GM21360 (cell line): ENCODE measurements at regions not wholly inside any gene's neighbourhood (a gene's known extent, or its start where the extent isn't known, plus 50 kb on each side); places are given as distances from the start of the nearest gene placed in this dataset.
"Not testable (repeated sequence)": the region's sequence is repeated elsewhere in the genome, so short reads cannot be mapped to it uniquely, and the experiment has no call there.

Source experiments
- ATAC-seq: cut with Tn5 transposase; IDR thresholded peaks from one replicate; pipeline ENCODE4 v1.9.1; 2021; ENCODE audit warnings: mild to moderate bottlenecking, moderate library complexity; ENCODE audit not compliant: unreplicated experiment

DNA sequence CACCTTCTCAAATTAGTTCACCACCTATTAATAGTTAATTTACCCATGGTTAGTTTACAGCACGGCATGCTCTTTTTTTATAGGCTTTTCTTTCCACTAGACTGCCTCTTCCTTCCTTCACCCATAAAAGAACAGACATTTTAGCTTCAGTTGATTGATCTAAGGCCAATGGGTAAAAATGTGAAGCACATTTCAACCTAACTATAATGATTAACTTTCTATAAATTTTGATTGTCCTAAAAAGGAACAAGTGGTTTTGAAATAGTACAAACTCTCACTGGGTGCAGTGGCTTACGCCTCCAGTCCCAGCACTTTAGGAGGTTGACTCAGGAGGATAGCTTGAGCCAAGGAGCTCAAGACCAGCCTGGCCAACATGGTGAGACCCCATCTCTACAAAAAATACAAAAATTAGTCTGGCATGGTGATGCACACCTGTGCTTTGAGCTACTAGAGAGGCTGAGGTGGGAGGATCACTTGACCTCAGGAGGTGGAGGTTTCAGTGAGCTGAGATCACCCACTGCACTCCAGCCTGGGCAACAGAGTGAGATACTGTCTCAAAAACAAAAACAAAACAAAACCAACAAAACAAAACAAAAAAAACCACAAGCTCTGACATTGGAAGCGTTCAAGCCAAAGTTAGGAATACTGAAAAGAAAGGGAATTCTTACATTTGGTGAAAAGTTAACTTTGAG is 89.9 kb upstream of the FAT1 start:
- ATAC-seq = no peak

DNA sequence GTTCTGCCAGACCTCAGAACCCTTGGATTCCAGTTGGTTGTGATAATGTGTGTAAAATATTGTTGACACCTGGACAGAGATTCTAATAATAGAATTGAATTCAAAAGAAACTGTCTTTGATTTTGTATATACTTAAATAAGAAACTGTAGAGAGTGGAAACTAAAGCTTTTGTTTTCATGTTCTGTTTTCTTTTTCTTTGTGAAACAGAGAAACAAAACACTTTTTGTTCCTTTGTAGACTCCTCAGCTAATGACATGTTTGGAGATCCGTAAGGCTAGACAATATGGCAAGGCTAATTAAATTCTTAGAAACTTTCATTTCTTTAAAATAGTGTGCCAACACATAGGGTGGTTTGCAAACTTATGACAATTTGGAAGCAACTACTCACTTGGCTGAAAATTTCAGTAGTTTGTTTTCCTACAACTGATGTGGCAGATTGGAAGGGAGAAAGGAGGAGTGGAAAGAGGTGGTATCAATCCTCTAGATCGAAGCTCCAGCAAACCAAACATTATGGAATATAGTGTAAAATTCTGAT is 90.9 kb upstream of the FAT1 start:
- no peak for ATAC-seq

GRCh38 chr4:186819342-186820086 is 95.9 kb upstream of the FAT1 start:
- ATAC-seq = no peak

GRCh38 chr4:186820391-186820891 is 96.8 kb upstream of the FAT1 start:
- no peak for ATAC-seq

GRCh38 chr4:186823989-186824388 is 100.3 kb upstream of the FAT1 start:
- ATAC-seq = no peak

- ATAC-seq = no peak
These were observed 101.4 kb upstream of the FAT1 start for GRCh38 chr4:186825069-186825468.

DNA sequence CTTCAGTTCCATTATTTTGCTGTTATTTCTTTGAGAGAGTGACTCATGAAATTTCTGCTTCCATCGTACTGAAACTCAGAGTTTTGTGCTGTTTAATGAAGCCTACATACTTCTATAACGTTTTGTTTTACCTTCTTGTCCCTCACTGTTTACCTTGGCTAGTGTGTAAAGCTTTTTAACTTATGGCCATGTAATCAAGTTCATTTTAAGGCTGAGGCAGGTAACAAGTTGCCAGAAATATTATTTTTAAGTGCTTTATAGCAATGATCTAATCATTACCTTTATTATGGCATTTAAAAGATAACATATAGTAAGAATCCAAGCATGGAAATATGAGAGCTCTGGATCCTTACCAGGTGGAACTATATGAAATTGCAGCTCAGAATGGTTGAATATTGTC is 102.3 kb upstream of the FAT1 start:
- ATAC-seq = no peak

DNA sequence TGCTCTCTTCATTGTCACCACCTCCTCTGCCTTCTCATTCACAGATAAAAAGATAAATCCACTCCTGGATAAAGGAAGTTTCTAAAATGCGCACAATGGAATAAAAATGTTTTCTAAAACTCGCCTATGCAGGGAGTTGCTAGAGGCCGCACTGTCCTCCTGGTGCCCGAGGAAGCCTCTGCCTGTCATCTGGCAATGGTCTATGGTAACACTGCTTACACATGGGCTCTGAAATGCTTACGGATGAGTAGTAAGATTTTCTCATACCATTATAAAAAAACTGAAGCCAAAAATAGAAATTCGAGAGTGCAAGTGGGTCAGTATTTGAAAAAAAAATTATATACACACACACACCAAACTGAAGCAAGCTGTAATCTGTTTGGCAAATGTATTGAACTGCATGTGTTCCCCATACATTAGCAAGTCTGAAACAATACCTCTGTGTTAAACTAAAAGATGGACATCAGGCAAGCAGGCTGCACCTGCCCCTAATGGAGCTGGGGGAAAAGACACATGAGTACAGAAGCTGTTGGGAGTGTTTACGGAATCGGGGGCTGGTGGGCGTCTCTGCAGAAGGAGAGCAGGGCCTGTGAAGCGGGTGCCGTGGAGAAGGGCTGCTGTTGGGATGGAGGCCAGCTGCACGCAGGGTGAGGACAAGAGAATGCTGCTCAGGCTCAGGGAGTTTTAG is 103.3 kb upstream of the FAT1 start:
- ATAC-seq = no peak

DNA sequence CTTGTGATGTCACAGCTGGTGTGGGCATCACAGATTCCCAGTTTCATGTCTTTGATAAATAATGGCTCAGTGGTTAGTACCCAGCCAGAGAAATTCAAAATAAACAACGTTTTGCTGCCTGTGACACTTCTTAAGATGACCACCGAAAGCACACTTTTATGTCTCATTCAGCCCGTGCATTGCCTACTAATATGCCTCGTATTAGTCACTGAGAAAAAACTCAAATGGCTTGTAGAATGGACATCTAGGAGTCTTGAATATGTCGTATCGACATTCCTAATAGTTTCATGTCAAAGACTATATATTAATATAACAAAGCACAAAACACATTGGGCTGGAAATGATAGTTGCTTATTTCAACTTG is 103.9 kb upstream of the FAT1 start:
- ATAC-seq = no peak

DNA sequence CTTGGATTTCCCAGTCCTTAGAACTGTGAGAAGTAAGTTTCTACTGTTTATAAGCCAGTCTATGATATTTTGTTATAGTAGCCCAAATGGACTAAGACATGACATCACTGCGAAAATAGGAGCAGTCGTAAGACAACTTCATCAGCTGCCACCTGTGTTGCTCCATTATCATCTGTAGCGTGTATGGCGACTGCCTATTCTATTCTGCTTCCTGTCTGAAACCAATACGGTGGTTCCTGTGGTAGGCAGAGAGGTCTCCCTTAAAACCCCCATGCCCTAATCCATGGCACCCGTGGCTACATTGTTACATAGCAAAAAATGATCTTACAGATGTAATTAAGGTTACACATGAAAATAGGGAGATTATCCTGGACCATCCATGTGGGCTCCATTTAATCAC is 105.4 kb upstream of the FAT1 start:
- no peak for ATAC-seq

- ATAC-seq = no peak
These were observed 106.2 kb upstream of the FAT1 start for GRCh38 chr4:186829740-186830449.

GRCh38 chr4:186831574-186831973 is 107.9 kb upstream of the FAT1 start:
- no peak for ATAC-seq

- no peak for ATAC-seq
These were observed 109.2 kb upstream of the FAT1 start for GRCh38 chr4:186832906-186833305.

DNA sequence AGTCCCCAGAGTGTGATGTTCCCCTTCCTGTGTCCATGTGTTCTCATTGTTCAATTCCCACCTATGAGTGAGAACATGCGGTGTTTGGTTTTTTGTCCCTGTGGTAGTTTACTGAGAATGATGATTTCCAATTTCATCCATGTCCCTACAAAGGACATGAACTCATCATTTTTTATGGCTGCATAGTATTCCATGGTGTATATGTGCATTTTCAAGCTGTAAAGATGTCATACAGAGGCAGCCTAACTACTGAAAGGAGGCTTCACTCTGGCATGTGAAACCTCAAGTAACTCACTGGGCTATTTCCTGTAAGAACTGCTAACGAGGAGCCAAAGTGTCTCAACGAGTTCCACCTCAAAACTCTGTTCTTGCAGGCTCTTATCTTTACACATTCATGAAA is 113.8 kb upstream of the FAT1 start:
- not testable (repeated sequence) for ATAC-seq

- ATAC-seq = no peak
These were observed 114.6 kb upstream of the FAT1 start for GRCh38 chr4:186838295-186838694.

DNA sequence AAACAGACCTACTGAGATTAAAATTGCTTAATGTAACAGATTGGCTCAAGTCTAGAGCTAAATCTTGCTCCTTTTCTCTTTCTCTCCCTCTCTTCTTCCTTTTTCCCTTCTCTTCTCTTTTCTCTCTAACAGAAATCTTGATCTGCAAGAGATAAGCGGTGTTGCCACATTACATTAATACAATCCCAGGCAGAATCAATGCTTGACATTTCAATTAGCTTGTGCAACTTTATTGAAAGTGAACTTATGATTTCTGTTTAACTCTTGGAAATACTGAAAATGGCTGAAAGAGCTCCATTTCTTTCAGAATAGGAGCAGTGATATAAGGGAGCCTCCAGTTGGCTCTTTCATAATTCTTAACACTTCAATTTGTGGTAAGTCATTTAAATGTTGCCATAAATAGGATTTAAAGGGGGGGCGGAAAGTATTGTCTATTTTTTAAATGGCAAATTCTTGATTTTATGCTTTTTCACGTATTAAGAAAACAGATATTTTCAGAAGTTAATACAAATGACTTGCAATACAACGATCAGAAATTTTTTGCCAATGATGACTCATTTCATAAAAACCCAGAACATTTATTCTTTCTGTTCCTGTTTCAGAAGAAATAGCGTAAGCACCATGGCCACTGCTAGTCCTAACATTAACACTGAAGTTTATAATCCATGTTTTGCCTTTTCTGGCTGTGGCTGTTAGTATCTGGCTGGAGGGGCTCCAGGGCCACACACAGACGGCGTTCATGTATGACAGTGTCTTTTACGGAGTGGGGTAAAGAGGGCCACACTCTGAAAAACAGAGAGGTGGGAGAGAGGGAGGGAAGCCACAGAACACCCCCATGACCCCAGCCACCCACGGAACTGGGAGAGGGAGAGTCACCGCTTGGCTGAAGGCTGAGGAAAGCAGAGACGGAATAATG is 115.7 kb upstream of the FAT1 start:
- peak; percentile 96 for ATAC-seq

DNA sequence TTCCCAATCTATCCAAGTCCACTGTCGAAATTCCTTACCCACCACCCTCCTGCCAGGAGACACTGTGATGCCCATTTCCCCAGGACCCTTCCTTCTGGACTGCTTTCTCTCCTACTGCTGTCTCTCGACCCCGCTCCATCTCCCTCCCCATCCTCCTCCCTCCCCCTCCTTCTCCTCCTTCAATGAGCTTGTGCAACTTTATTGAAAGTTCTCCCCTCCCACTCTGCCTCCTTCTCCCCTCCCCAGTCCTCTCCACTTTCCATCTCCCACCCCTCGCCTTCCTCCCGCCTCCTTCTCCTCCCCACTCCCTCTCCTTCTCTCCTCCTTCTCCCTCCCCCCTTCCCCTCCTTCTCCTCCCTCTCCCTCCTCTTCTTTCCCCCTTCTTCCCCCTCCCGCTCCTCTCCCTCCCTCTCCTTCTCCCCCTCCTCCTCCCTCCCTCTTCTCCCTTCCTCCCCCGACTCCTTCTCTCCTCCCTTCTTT is 116.6 kb upstream of the FAT1 start:
- no peak for ATAC-seq

- ATAC-seq = no peak
These were observed 117.2 kb upstream of the FAT1 start for GRCh38 chr4:186840771-186841301.

DNA sequence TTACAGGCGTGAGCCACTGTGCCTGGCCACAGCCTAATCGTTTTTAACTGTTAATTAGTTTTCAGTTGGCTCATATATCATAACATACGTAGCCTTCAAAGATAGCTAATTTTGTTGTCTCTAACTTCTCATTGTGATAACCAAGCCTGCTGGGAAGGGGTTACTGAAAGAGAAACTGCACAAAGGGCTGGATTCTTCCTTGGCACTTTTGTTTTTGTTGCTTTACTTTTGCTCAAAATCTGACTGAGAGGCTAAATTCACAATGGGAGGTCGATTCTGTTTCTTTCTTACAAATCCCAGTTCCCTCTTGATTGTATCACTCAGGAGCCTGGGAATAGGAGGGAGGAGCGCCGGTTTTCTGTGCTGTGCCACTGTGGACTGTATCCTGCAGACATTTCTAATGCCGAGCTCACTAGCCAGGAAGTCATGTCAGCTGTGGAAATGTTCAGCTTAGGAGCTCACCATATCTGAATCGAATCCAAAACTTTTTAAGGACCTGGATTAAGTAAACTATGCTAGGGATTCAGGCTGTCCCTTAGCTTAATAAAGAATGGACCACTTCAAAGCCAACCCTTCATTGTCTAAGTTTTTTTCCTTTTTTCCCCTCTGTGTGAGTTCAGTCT is 120.5 kb upstream of the FAT1 start:
- ATAC-seq = no peak
